SW 1271 (cell line): ENCODE measurements at regions not wholly inside any gene's neighbourhood (a gene's known extent, or its start where the extent isn't known, plus 50 kb on each side); places are given as distances from the start of the nearest gene placed in this dataset.

Source experiments
- DNase-seq, 2 experiments: peaks; one replicate each; lab custom pipeline; 2025; lab: John Stamatoyannopoulos, UW

DNA sequence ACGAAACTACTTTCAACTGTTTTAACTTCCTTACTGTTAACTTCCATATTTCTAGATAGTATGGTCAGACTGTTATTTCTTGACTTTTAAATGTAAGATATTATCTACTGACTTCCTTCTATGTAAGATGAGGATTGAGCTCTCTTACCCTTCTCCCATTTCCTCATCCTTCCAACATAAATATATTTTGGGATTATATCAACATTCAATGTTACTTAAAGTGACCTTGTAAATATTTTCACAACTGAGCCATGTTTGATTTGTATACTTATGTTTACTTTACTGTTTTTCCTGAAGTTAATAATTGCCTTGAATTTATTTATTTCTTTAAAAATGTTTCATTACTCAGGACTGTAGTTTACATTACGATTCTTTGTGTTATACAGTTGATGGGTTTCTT lies 148.7 kb downstream of the ZIC5 start:
- no peak for DNase-seq

DNA sequence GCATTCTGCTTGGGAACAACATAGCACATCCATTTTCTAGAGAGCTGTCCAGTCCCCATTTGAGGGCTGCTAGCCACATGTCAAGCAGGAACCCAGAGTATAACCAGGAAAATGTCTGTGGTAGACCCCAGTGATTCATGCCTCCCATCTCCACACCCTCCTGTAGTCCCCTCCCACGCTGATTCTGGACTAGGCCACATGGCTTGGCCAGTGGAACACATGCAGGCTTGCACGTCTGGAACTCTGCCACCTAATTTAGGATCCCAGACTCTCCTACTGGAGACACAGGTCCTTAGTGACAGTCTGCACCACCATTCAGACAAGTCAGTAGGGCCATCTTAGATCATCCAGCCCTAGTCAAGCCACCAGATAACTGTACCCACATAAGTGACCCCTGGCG lies 149.8 kb downstream of the ZIC5 start:
- DNase-seq: no peak

DNA sequence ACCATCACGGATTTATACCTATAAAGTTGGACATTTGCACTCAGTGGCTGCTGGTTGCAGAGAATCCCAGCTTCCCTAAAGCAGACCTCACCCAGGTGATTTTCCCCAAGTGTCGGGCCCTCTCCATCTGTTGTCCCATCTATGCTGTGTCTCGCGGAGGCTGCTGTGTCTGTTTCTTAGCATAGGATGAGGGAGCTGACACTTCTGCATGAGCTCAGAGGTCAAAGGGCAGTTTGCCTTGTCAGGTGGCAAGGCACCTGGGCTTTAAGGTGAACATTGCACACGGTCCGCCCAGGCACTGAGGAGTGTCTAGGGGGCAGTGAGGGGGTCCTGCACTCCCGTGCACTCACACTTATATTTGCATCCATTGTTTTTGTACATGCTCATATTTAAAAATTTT lies 151.6 kb downstream of the ZIC5 start:
- DNase-seq: no peak

DNA sequence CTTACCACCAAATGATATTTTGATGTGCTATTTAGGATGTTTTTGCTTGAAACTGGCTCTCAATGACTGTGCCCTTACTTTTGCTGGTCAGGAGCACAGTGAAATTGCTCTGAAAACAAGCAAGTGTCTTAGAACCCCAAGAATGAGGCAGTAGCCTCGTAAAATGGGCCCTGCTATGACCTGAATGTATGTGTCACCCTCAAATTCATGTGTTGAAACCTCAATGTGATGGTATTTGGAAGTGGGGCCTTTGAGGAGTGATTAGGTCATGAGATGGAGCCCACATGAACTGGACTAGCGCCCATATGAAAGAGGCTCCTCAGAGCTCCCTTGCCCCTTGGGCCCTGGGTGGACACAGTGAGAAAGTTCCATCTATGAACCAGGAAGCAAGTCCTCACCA lies 155.2 kb downstream of the ZIC5 start:
- DNase-seq: no peak

DNA sequence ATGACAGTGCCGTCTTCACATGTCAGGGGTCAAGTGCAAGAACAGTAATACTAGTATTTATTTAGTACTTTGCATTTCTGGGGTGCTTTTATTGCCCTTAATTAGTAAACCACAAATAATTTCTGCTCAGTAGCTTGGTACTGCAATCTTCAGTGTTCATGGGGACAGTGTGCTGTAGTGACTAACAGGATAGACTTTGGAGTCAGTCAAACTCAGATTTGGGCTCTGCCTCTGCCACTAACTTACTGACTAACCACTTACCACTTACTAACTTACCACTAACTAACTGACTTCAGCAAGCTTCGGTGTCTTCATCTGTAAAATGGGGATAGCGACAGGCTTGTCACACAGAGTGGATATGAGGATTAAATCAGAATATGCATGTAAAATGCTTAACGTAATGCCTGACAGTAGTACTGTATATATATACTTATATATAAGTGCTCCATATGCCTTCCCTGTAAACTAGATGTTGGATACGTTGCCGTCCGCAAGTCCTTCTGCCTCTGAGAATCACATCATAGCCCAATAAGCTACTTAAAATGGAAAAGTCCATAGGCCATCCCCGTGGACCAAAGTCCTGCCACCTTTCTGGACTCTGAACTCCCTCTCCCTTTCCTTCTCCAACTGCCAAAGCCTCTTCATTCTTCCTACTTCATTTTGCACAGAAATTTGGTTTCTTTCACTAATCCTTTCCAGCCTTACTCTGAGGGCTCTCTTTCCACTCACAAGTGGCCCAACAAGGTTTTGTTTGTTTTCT lies 158.1 kb downstream of the ZIC5 start:
- no peak for DNase-seq

DNA sequence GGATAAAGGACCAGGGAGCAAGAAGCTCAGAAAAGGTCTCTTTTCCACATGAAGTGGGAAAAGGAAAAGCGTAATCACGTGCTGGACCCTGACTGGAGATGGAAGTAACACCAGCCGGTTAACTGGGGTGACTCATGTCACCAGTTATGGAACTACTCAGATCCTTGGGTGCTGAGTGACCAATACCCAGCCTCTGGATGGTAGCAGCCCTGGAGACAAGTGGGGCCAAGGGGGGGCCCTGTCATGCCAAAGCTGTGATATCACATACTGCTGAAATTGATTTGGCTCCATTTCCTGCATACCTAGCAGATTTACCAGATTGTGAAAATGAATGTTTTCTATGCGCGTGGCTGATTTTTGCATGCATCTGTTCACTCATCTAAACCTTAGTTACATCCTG lies 158.9 kb downstream of the ZIC5 start:
- peak; percentile 12 to 57 for DNase-seq

DNA sequence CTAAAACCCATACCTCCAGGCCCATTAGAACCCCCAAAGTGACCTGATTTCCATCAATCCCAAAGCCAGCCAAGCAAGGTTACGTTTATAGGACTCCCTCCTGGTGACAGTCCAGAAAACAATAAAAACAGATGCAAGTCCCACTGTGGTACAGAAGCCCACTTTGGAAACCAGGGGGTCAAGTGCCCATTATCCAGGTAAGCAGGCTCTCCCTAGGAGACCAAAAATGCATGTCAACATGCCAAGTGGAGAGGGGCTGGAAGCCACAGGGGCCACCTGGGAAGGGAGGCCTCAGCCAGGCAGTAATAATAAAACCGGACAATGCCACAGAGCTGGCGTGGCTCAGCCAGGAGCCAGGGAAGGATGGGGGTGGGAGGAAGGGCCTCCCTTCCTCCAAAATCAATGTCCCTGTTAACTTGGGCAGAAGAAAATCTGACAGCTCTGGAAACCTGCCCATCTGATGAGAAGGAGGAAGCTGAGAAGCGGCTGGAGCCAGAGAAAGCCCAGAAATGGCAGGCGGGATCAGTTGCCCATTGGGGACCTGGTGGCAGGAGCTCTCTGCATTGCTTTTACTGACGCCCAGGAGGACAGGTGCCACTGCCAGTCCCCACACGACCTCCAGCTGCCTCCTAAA lies 160.4 kb downstream of the ZIC5 start:
- no peak for DNase-seq

DNA sequence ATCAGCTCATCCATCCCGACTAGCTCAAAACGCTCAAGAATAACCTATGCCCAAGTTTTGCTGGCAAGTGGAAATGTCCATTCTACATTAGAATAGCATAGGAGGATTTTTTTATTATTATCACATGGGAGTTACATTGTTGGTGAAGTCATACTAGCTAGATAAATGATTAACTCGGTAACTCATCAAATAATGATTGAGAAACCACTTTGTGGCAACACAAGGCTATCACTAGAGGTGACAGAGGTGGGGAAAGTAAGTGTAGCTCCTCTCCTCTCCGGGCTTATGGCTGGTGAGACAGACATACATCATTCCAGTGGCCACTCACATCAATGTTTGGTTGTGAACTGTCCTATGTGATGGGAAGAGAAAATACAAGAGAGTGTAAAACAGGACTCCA lies 161.6 kb downstream of the ZIC5 start:
- DNase-seq: no peak

DNA sequence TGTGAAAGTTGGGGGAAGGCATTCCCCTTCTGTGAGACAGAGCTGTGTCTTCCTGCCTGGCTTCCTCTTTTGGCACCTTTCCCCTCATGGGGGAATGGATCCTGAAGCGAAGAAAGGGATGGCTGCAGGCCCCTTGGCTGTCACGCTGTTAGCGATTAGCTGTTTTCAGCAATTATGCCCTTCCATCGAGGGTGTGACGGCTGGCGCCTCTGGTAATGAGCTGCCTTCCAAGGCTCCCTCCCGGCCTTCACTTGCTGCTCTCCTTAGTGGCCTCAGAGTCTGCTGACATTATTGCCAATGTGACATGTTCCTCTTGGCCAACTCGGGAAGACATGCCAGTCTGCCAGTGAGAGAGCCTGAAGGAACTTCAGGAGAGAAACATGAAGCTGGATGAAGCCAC lies 162.1 kb downstream of the ZIC5 start:
- no peak for DNase-seq

DNA sequence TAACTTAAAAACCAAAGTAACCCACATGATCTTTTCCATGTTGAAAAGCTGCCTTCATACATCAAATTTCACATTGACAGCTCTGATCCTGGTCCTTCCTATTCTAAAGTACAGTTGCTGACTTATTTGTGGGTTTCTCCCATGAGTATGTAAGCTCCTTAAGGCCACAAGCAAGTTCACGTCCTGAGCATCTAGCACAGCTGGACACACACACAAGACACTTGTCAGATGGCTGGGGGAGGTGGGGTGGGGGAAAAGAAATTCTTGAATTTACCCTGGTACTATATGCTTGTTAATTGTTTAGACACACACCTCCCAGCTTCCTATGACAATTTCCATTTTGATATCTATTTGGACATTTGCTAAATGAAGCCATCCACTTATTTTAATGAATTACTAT lies 162.8 kb downstream of the ZIC5 start:
- DNase-seq: no peak

DNA sequence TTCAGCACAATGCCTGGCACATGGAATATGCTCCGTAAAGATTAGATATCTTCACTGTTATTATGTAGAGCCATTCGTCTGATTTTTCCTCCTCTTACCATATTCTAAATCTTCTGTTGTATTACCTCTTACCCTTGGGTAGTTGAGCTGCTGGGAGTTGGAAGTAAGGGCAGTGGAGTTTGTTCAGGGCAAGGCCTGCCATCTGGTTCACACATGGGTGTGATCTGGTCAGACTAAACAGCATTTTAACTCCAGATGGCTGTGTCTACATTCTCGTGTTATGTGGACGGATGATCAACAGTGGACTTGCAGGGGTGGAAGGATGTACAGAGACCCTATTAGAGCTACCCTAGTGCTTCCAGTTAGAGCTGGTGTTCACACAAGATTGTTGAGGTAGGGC lies 164.9 kb downstream of the ZIC5 start:
- no peak for DNase-seq

DNA sequence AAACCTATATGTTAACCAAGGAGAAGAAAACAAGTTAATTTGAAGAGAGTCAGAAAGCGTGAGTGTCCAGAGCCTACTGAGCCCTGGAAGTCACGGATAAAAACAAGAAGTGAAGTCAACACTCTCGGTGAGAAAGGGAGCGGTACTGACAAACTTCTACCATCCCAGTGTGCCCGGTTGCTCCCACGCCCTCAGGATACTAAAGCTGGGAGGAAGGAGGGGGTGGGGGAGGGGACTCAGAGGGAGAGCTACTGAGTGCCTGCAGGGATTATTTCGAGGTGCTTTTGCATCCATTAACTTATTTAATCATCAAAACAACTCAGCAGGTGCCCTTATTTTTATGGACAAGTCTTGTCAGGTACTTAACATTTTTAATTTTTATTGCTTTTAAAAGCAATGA lies 166.2 kb downstream of the ZIC5 start:
- no peak for DNase-seq

DNA sequence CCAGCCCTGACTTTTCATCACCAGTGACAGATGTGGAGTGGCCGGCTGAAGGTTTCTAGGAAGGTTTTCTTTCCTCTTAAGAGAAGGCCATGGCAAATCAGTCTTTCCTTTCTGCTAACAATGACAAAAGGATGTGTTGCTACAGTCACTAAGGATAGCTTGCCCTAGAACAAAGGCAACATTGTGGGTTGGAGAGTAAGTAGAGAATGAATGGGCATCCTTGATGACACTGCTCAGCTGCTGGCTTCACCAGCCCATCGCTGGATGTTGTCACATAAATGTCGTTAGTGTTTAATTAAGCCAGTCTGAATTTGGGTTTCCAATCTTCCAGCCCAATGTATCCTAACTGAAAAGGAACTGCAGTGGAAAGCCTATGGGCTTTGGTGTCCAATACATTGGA lies 168.4 kb downstream of the ZIC5 start:
- DNase-seq: no peak

DNA sequence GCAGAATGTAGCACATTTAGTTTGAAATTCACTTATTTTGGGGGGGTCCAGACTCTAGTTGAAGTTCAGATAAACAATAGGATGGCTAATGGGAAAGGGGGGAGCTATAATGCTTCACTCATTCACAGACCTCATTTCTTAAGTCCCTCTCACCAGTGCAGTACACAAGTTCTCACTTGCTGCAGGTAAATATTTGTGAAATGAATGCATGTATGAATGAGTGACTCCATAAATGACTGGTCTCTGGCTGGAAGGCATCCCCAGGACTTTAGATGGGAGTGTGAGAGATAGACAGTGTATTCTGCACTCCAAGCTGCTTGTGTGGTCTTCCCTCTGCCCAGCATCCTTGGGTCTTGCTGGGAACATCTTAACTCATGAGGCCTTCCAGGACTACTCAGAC lies 169.2 kb downstream of the ZIC5 start:
- DNase-seq: no peak

DNA sequence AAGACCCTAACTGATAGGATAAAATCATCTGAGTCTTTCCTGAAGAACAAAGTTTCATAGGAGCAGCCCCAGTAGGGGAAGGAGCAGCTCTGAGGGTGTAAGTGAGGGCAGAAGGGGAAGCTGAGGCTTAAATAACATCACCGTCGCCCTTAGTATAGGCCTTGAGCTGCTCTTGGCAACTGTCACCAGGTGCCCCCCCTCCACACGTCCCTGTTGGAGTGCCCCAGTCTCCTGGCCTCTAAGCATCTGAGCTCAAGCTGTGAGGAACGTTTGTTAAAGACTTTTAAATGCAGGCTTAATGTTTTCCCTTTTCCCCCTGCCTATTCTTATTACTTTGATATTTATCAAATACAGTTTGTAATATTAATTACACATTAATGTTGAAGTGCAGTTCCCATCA lies 170.6 kb downstream of the ZIC5 start:
- no peak for DNase-seq

DNA sequence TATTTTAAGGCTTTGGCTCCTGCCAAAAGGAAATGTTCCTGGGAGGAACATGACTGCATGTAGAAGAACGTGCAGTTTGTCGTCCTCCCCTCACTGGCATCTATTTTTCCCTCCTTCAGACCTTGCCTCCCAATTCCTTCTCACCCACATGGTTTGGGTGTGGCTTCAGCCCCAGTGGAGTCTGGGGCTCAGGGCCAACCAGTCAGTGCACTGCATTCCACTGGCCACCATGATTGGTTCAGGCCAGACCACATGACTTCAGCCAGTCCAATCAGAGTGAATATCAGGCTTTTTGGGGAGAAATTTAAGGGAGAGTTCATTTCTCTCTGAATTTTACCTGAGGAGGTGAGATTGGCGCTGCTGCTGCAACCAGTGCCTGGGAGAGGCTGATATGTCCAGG lies 171.6 kb downstream of the ZIC5 start:
- no peak for DNase-seq

DNA sequence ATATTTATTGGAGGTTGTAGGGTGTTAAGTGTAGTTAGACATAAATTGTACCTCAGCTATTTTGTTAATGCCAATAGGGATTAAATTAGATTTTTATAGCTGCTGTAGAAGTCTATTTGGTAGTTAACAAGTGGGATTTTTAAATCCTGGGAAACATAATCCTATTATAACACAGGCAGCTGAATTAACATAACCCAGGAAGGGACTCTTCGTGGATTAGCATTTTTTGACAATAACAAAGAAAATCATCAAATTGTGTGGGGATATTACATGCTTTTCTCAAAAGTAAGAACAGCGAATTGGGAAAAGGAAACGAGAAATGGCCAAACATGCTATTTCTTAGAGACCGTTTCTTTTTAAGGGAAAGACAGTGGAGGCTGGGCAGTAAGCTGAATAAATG lies 172.8 kb downstream of the ZIC5 start:
- DNase-seq: no peak

DNA sequence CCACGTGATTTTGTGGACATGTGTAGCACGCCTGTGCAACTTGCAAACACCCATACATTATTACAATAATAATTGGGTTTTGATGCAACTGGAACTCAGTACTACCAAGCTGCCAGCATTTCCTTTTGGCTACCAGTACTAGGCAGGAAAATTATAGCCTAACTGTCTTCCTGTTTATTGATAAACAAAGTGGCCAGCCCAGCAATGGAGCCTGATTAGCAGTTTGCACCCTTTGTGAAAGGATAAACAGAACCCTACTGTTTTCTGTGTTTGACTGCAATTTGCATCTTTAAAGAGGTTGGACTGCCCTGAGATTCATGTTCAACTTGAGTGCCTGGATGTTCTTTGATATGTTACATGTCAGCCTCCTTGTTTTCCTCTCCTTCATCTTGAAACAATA lies 173.9 kb downstream of the ZIC5 start:
- DNase-seq: no peak

DNA sequence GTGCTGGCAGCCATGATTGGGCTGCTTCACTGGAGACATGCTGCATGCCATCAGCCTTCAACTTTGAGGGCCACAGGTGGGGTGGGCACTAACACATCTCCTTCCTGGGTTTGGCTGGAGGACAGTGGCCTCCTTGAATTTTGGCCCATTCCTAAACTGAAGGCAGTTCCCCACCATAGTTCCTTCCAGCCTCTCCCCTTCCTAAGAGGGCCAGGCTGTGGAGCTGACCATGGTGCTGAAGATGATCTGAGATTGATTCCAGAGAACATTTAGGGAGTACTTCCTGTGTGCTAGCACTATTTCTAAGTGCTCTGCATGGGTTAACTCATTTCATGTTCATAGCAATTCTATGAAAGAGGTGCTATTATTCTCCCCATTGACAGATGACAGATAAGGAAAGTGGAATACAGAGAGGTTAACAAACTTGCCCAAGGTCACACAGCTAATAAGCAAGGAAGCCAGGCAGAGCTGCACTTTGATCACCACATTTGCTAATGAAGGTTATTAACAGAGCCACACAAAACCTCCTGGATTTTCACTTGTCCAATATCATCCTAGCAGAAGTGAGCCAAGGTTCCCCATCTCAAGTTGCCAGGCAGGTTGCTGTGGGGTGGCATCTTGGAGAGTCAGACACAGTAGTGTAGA lies 175.3 kb downstream of the ZIC5 start:
- DNase-seq: no peak

DNA sequence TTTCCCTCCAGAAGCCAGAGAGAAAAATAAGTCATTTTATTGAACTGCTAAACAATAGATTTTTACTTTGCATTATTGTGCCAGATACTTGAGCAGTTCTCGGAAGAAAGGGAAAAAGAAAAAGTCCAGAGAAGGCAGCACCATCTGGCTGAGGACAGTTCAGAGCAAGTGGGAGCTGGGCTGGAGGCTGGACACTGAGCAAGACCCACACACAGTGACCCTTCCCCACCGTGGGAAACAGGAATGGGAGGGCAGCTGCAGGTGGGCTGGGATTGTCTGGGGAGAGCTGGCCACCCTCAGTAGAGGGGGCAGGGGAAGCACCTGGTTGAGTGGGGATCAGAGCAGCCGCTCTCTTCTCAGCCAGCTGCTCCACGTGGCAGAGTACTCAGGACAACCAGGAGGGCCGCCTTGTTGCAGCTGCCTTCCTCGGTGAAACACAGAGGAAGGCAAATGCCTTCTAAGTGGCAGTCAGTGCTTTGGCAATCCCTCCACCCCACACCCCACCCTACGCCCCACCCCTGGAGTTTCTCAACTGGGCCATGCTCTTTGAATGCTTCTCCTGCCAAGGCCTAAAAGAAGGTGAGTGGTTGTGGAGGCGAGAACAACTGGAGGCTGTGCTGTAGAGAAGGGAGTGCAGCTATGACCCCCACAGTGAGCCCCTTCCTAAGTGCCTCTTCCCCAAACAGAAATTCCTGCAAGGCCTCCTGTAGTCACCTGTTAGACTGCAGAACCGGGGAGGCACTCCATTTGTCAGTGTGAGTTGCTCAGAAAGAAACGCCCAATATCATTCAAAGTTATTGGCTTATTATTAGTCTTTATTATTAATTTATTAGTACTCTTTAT lies 179.3 kb downstream of the ZIC5 start:
- no peak for DNase-seq

DNA sequence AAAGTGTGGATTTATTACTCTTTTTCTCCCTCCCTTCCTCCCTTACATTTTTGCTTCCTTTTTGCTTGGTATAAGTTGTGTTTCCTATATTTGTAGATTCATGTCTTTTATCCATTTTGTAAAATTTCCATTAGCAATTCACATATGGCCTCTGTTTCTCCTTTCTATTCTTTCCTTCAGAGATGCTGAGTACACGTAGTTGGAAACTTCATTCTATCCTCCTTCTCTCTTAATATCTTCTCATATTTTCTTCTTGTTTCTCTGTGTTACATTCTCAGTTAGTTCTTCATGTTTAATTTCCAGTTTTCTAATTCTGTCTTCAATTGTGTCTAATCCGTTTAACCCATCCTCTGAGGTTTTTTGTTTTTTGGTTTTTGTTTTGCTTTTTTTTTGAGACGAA lies 188.9 kb downstream of the ZIC5 start:
- no peak for DNase-seq

DNA sequence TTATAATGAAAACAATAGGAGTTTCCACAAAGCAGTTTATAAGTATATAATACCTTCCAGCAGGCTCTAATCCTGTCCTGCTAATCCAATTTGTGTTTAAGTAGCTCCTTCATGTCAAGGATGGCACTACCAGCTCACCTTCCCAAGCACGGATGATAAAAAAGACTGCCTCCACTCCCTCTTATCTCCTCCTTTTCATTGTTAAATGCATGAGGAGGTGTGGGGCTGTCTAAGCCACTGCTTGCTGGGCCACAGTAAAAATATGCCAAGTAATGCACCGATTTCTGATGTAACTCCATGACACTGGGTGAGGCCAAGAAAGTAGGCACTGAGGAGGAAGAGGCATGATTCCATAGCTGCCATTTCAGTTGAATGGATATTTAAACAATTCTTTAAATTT lies 193.1 kb downstream of the ZIC5 start:
- no peak for DNase-seq

DNA sequence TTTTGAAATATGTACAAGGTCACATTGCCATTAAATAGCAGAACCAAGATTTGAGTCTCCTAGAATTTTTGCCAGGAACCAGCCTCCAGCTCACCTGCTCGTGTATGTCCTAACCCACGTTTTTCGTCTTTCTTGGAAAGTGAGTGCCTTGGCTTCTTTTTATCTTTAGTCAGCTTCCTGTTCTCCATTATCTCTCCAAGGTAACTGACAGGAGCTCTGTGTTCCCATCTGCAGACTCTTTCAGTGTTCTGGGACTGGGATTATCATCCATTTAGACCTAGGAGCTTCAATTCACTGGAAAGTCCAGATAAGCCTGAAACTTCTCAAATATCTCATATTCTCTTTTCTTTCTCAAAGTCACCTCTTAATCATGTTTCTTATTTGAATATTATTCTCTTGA lies 193.7 kb downstream of the ZIC5 start:
- no peak for DNase-seq
